Panc1 (cell line): ENCODE measurements at regions not wholly inside any gene's neighbourhood (a gene's known extent, or its start where the extent isn't known, plus 50 kb on each side); places are given as distances from the start of the nearest gene placed in this dataset.
"Not testable (repeated sequence)": the region's sequence is repeated elsewhere in the genome, so short reads cannot be mapped to it uniquely, and the experiment has no call there.

Source experiments
- ATAC-seq: fragments of 200-7000 bp; cut with Tn5 transposase; 2 replicates; pipeline ENCODE4 v1.9.1; 2020; ENCODE audit warnings: mild to moderate bottlenecking, moderate library complexity
- BruUV-seq: library from RNA; stranded (reverse); fragments of 400-500 nt; replicated peaks from 2 replicates; lab custom pipeline; 2021; lab: Mats Ljungman, UMichigan
- CTCF ChIA-PET: fragments of 300-600 bp; sonication (Branson Sonifier 250); formaldehyde crosslinking; loops from one replicate; lab custom pipeline; 2022; ENCODE audit warnings: antibody characterized with exemption; lab: Charles Lee
- POLR2A ChIA-PET: fragments of 300-600 bp; sonication (Branson Sonifier 250); formaldehyde crosslinking; loops from one replicate; lab custom pipeline; 2022; ENCODE audit warnings: antibody characterized with exemption; lab: Charles Lee
- DNase-seq: peaks from one replicate; pipeline ENCODE4 v3.0.0-alpha.2; 2010; ENCODE audit warnings: low read depth, low spot score
- H3K27ac ChIP-seq: 2 replicates; pipeline ENCODE4 v1.5.1; 2011; ENCODE audit warnings: mild to moderate bottlenecking, low read length, inconsistent platforms
- H3K27me3 ChIP-seq: fragments of 200-500 bp; sonication (Bioruptor generic); 2 replicates; pipeline ENCODE4 v1.6.0; 2014; ENCODE audit warnings: low read length, inconsistent platforms; ENCODE audit not compliant: control insufficient read depth, insufficient read depth
- H3K36me3 ChIP-seq: fragments of 200-500 bp; sonication (Bioruptor generic); 2 replicates; pipeline ENCODE4 v1.5.1; 2014; ENCODE audit warnings: inconsistent platforms, mild to moderate bottlenecking, low read length, moderate library complexity; ENCODE audit not compliant: control insufficient read depth, insufficient read depth
- H3K4me1 ChIP-seq: 2 replicates; pipeline ENCODE4 v1.5.1; 2011; ENCODE audit warnings: inconsistent platforms, mild to moderate bottlenecking, low read length, moderate library complexity; ENCODE audit not compliant: control insufficient read depth, insufficient read depth
- H3K4me3 ChIP-seq, 2 experiments: 2 replicates each; pipeline ENCODE4 v1.5.1; 2011 to 2012; ENCODE audit warnings: low read depth in 2 of 2, low read length in 2 of 2, mild to moderate bottlenecking in 2 of 2, inconsistent platforms in 1 of 2, moderate library complexity in 1 of 2
- H3K9me3 ChIP-seq: fragments of 200-500 bp; sonication (Bioruptor generic); 2 replicates; pipeline ENCODE4 v1.5.1; 2014; ENCODE audit warnings: low read depth, mild to moderate bottlenecking, inconsistent platforms, low read length, moderate library complexity; ENCODE audit not compliant: control insufficient read depth, insufficient read depth
- in situ Hi-C: cut with HindIII; loops from 2 replicates; pipeline ENCODE4 v1.10.0; 2016; ENCODE audit warnings: low sequenced_read_pairs, low pct_unique_long_range_greater_than_20kb
- intact Hi-C: fragments of 100-400 bp; cut with micrococcal nuclease; formaldehyde crosslinking; loops from one replicate; pipeline ENCODE4 v1.10.0; 2022; ENCODE audit not compliant: unreplicated experiment

- DNase-seq, POLR2A ChIA-PET, BruUV-seq, H3K4me3 ChIP-seq, H3K9me3 ChIP-seq, H3K27ac ChIP-seq, H3K27me3 ChIP-seq, CTCF ChIA-PET, H3K4me1 ChIP-seq, in situ Hi-C loops, H3K36me3 ChIP-seq, intact Hi-C loops: not testable (repeated sequence)
- peak; percentile 78 for ATAC-seq
Observed at GRCh38 chr21:6569152-6569551, 3952.2 kb upstream of the TPTE start.

GRCh38 chr21:6569587-6570392, 3951.6 kb upstream of the TPTE start:
- intact Hi-C loops, H3K27ac ChIP-seq, H3K4me3 ChIP-seq, H3K36me3 ChIP-seq, H3K27me3 ChIP-seq, POLR2A ChIA-PET, H3K9me3 ChIP-seq, DNase-seq, BruUV-seq, CTCF ChIA-PET, in situ Hi-C loops, H3K4me1 ChIP-seq: not testable (repeated sequence)
- peak; percentile 82 for ATAC-seq

GRCh38 chr21:6570700-6571368, 3950.5 kb upstream of the TPTE start:
- H3K4me1 ChIP-seq, H3K36me3 ChIP-seq, BruUV-seq, H3K27ac ChIP-seq, CTCF ChIA-PET, ATAC-seq, H3K27me3 ChIP-seq, in situ Hi-C loops, H3K4me3 ChIP-seq, intact Hi-C loops, DNase-seq, POLR2A ChIA-PET, H3K9me3 ChIP-seq: not testable (repeated sequence)

- H3K27me3 ChIP-seq, POLR2A ChIA-PET, CTCF ChIA-PET, ATAC-seq, H3K36me3 ChIP-seq, intact Hi-C loops, H3K27ac ChIP-seq, H3K4me1 ChIP-seq, DNase-seq, H3K9me3 ChIP-seq, H3K4me3 ChIP-seq, in situ Hi-C loops, BruUV-seq: not testable (repeated sequence)
Observed at GRCh38 chr21:6573576-6573975, 3947.8 kb upstream of the TPTE start.

DNA sequence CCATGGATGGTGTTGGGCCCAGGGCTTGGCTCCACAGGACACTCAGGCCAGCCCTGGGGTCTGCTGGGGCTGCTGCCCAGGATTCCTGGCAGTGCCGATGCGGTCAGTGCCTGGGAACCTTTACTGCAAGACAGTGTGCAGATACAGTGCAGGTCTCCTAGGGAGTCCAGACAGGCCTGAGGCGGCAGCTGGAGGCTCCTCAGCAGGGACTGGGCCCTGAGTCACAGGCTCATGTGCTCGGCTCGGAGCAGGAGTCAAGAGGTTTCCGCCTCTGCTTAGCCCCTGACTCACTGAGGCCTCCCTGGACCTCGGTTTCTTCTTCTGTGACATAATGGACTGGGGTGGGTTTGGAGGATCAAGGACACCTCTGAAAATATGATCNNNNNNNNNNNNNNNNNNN, 3941.6 kb upstream of the TPTE start:
- H3K27ac ChIP-seq, H3K9me3 ChIP-seq, H3K4me3 ChIP-seq, DNase-seq, H3K36me3 ChIP-seq, H3K27me3 ChIP-seq, in situ Hi-C loops, BruUV-seq, intact Hi-C loops, H3K4me1 ChIP-seq, CTCF ChIA-PET, ATAC-seq, POLR2A ChIA-PET: not testable (repeated sequence)
